SJCRH30 (cell line): ENCODE measurements at regions not wholly inside any gene's neighbourhood (a gene's known extent, or its start where the extent isn't known, plus 50 kb on each side); places are given as distances from the start of the nearest gene placed in this dataset.

Source experiments
- DNase-seq, 2 experiments: peaks; one replicate each; pipeline ENCODE4 v3.0.0-alpha.2; 2015 to 2020
- H3K27ac ChIP-seq: fragments of 250-450 bp; sonication (Bioruptor Pico); 2 replicates; pipeline ENCODE4 v1.5.1; 2020; ENCODE audit warnings: mild to moderate bottlenecking, moderate library complexity
- H3K27me3 ChIP-seq: fragments of 250-450 bp; sonication (Bioruptor Pico); 2 replicates; pipeline ENCODE4 v1.5.1; 2020; ENCODE audit warnings: mild to moderate bottlenecking, moderate library complexity
- H3K36me3 ChIP-seq: fragments of 250-450 bp; sonication (Bioruptor Pico); 2 replicates; pipeline ENCODE4 v1.5.1; 2020; ENCODE audit warnings: mild to moderate bottlenecking, moderate library complexity
- H3K4me1 ChIP-seq: fragments of 250-450 bp; sonication (Bioruptor Pico); 2 replicates; pipeline ENCODE4 v1.5.1; 2020; ENCODE audit warnings: mild to moderate bottlenecking, moderate library complexity
- H3K4me3 ChIP-seq: fragments of 250-450 bp; sonication (Bioruptor Pico); 2 replicates; pipeline ENCODE4 v1.5.1; 2020; ENCODE audit warnings: mild to moderate bottlenecking, moderate library complexity
- H3K9me3 ChIP-seq: fragments of 250-450 bp; sonication (Bioruptor Pico); replicated peaks from 2 replicates; pipeline ENCODE4 v1.5.1; 2020; ENCODE audit warnings: mild to moderate bottlenecking, moderate library complexity

- Histone ChIP-seq H3K27ac (peak overlapping the region; percentile 75), H3K27me3 (no peaks in the 10 kb centered on the region), H3K36me3 (no peaks in the 10 kb centered on the region), H3K4me3 (peak overlapping the region; percentile 3), H3K4me1 (peaks cover 42% of the 10 kb centered on the region), H3K9me3 (no peaks in the 10 kb centered on the region)
- peak; percentile 84 to 85 for DNase-seq
Observed at GRCh38 chr6:44730771-44731391, 343.4 kb downstream of the CDC5L start.

GRCh38 chr6:44731485-44732095, 344.1 kb downstream of the CDC5L start:
- H3K27ac ChIP-seq = peak overlapping the region; percentile 75
- no peaks in the 10 kb centered on the region for H3K27me3 ChIP-seq
- no peaks in the 10 kb centered on the region for H3K36me3 ChIP-seq
- peaks cover 42% of the 10 kb centered on the region for H3K4me1 ChIP-seq
- H3K9me3 ChIP-seq = no peaks in the 10 kb centered on the region
- peak; percentile 74 to 80 for DNase-seq
- peak overlapping the region; percentile 3 for H3K4me3 ChIP-seq

GRCh38 chr6:44732243-44732642, 344.7 kb downstream of the CDC5L start:
- H3K9me3 ChIP-seq = no peaks in the 10 kb centered on the region
- DNase-seq = no peak
- no peak overlapping the region for H3K4me3 ChIP-seq
- peaks cover 42% of the 10 kb centered on the region for H3K4me1 ChIP-seq
- no peaks in the 10 kb centered on the region for H3K36me3 ChIP-seq
- no peaks in the 10 kb centered on the region for H3K27me3 ChIP-seq
- peak overlapping the region; percentile 75 for H3K27ac ChIP-seq

- Histone ChIP-seq H3K27ac (no peak overlapping the region), H3K36me3 (no peaks in the 10 kb centered on the region), H3K27me3 (no peaks in the 10 kb centered on the region), H3K4me3 (no peak overlapping the region), H3K4me1 (peaks cover 42% of the 10 kb centered on the region), H3K9me3 (no peaks in the 10 kb centered on the region)
- no peak for DNase-seq
Observed at GRCh38 chr6:44733126-44733525, 345.6 kb downstream of the CDC5L start.

GRCh38 chr6:44733868-44734267, 346.4 kb downstream of the CDC5L start:
- H3K4me1 ChIP-seq = peaks cover 42% of the 10 kb centered on the region
- H3K36me3 ChIP-seq = no peaks in the 10 kb centered on the region
- no peak overlapping the region for H3K27ac ChIP-seq
- H3K9me3 ChIP-seq = no peaks in the 10 kb centered on the region
- no peaks in the 10 kb centered on the region for H3K27me3 ChIP-seq
- DNase-seq = no peak
- H3K4me3 ChIP-seq = no peak overlapping the region

GRCh38 chr6:44734886-44735629, 347.6 kb downstream of the CDC5L start:
- H3K27ac ChIP-seq = no peak overlapping the region
- H3K9me3 ChIP-seq = no peaks in the 10 kb centered on the region
- H3K36me3 ChIP-seq = no peaks in the 10 kb centered on the region
- no peaks in the 10 kb centered on the region for H3K27me3 ChIP-seq
- peaks cover 38% of the 10 kb centered on the region for H3K4me1 ChIP-seq
- no peak for DNase-seq
- H3K4me3 ChIP-seq = no peak overlapping the region

- Histone ChIP-seq H3K27me3 (no peaks in the 10 kb centered on the region), H3K4me1 (peaks cover 33% of the 10 kb centered on the region), H3K9me3 (no peaks in the 10 kb centered on the region), H3K27ac (no peak overlapping the region), H3K4me3 (no peak overlapping the region), H3K36me3 (no peaks in the 10 kb centered on the region)
- DNase-seq = no peak
Observed at GRCh38 chr6:44735630-44735963, 348.1 kb downstream of the CDC5L start.

GRCh38 chr6:44737341-44737740, 349.8 kb downstream of the CDC5L start:
- no peaks in the 10 kb centered on the region for H3K36me3 ChIP-seq
- H3K27ac ChIP-seq = no peak overlapping the region
- no peak for DNase-seq
- no peaks in the 10 kb centered on the region for H3K9me3 ChIP-seq
- H3K4me1 ChIP-seq = peaks cover 15% of the 10 kb centered on the region
- H3K27me3 ChIP-seq = no peaks in the 10 kb centered on the region
- H3K4me3 ChIP-seq = no peak overlapping the region

GRCh38 chr6:44737829-44738528, 350.5 kb downstream of the CDC5L start:
- no peak for DNase-seq
- H3K27me3 ChIP-seq = no peaks in the 10 kb centered on the region
- no peak overlapping the region for H3K27ac ChIP-seq

GRCh38 chr6:44738601-44739146, 351.2 kb downstream of the CDC5L start:
- no peak overlapping the region for H3K27ac ChIP-seq
- peaks cover 2% of the 10 kb centered on the region; the same call in 1 of the 2 replicates for H3K4me1 ChIP-seq
- no peaks in the 10 kb centered on the region for H3K9me3 ChIP-seq
- H3K4me3 ChIP-seq = no peak overlapping the region
- DNase-seq = no peak
- no peaks in the 10 kb centered on the region for H3K27me3 ChIP-seq
- no peaks in the 10 kb centered on the region for H3K36me3 ChIP-seq

More at GRCh38 chr6:44737829-44738528, 350.5 kb downstream of the CDC5L start:
- H3K4me1 ChIP-seq = peaks cover 9% of the 10 kb centered on the region; the same call in 1 of the 2 replicates
- no peaks in the 10 kb centered on the region for H3K36me3 ChIP-seq
- H3K9me3 ChIP-seq = no peaks in the 10 kb centered on the region
- no peak overlapping the region for H3K4me3 ChIP-seq

GRCh38 chr6:44739181-44739580, 351.7 kb downstream of the CDC5L start:
- DNase-seq = no peak
- Histone ChIP-seq H3K4me3 (no peak overlapping the region), H3K27me3 (no peaks in the 10 kb centered on the region), H3K9me3 (no peaks in the 10 kb centered on the region), H3K4me1 (no peaks in the 10 kb centered on the region), H3K36me3 (no peaks in the 10 kb centered on the region), H3K27ac (no peak overlapping the region)

GRCh38 chr6:44740566-44741120, 353.1 kb downstream of the CDC5L start:
- no peak for DNase-seq
- H3K27ac ChIP-seq = no peak overlapping the region
- no peak overlapping the region for H3K4me3 ChIP-seq
- H3K9me3 ChIP-seq = no peaks in the 10 kb centered on the region
- no peaks in the 10 kb centered on the region for H3K36me3 ChIP-seq
- H3K27me3 ChIP-seq = no peaks in the 10 kb centered on the region
- no peaks in the 10 kb centered on the region for H3K4me1 ChIP-seq

GRCh38 chr6:44742201-44742600, 354.7 kb downstream of the CDC5L start:
- Histone ChIP-seq H3K36me3 (no peaks in the 10 kb centered on the region), H3K27me3 (no peaks in the 10 kb centered on the region), H3K4me1 (no peaks in the 10 kb centered on the region), H3K4me3 (no peak overlapping the region), H3K9me3 (no peaks in the 10 kb centered on the region), H3K27ac (no peak overlapping the region)
- no peak for DNase-seq

GRCh38 chr6:44742828-44743372, 355.4 kb downstream of the CDC5L start:
- no peak overlapping the region for H3K4me3 ChIP-seq
- H3K9me3 ChIP-seq = no peaks in the 10 kb centered on the region
- H3K27me3 ChIP-seq = no peaks in the 10 kb centered on the region
- DNase-seq = no peak
- H3K36me3 ChIP-seq = no peaks in the 10 kb centered on the region
- H3K4me1 ChIP-seq = no peaks in the 10 kb centered on the region
- no peak overlapping the region for H3K27ac ChIP-seq
